ENCODE measurements at regions not wholly inside any gene's neighbourhood (a gene's known extent, or its start where the extent isn't known, plus 50 kb on each side); places are given as distances from the start of the nearest gene placed in this dataset.
A peak's percentile ranks its signal among the peaks of the same experiment; 100 is the strongest.

GRCh38 chr10:78729366-78729765 is 339.4 kb upstream of the ZMIZ1 start:
- no peak overlapping the region for H3K4me3 ChIP-seq (ENCODE audit: low read length in 2 of 2)
- H3K4ac ChIP-seq (ENCODE audit: low read length), result no peak overlapping the region
- no peak overlapping the region for H3K9ac ChIP-seq (ENCODE audit: low read depth, low read length, poor library complexity)
- no peaks in the 10 kb centered on the region for H3K4me1 ChIP-seq (ENCODE audit: control insufficient read depth in 2 of 2, insufficient read depth in 1 of 2, low read depth in 1 of 2, low read length in 2 of 2)
- H3K23ac ChIP-seq (ENCODE audit: low read depth, low read length, poor library complexity), result no peak overlapping the region
- no peak overlapping the region for H3K4me2 ChIP-seq (ENCODE audit: insufficient read depth, low read length, poor library complexity, severe bottlenecking)
- H3K14ac ChIP-seq (ENCODE audit: low read length), result no peak overlapping the region
- no peaks in the 10 kb centered on the region for H3K79me1 ChIP-seq (ENCODE audit: low read depth, low read length)
- H3K9me3 ChIP-seq (replicated peaks in 1 of 2; ENCODE audit: control insufficient read depth in 2 of 2, insufficient read depth in 1 of 2, low read depth in 1 of 2, low read length in 2 of 2), result no peaks in the 10 kb centered on the region
- H3K36me3 ChIP-seq (replicated peaks in 1 of 2; ENCODE audit: control insufficient read depth in 2 of 2, insufficient read depth in 2 of 2, low read length in 2 of 2), result no peaks in the 10 kb centered on the region
- no peak overlapping the region for H3K27ac ChIP-seq (replicated peaks; ENCODE audit: low read length)
- no peak overlapping the region for H4K91ac ChIP-seq (ENCODE audit: low read depth, low read length, poor library complexity)
- no peak overlapping the region for H4K8ac ChIP-seq (ENCODE audit: low read depth, low read length)
- no peak overlapping the region for H2BK120ac ChIP-seq (ENCODE audit: low read depth, low read length)
- no peak overlapping the region for H3K18ac ChIP-seq (ENCODE audit: low read length)
- H3K27me3 ChIP-seq (ENCODE audit: control insufficient read depth in 3 of 3, insufficient read depth in 3 of 3, low read depth in 1 of 3, low read length in 3 of 3), result peaks cover 0 to 18% (median 0%) of the 10 kb centered on the region in 3 experiments
- no peak overlapping the region for H2BK12ac ChIP-seq (ENCODE audit: low read length)
- no peak overlapping the region for H2BK15ac ChIP-seq (ENCODE audit: low read length)
- DNase-seq (ENCODE audit: low spot score), result no peak
- WGBS, 2 donors (ENCODE audit: extremely low coverage in 2 of 2, insufficient read length in 2 of 2, insufficient replicate concordance in 1 of 2), result no CpG with 5 or more reads among the region's 8 CpGs
- H2AK5ac ChIP-seq (ENCODE audit: low read depth, low read length), result no peak overlapping the region
- H2BK5ac ChIP-seq (ENCODE audit: low read length), result no peak overlapping the region
- H2AFZ ChIP-seq (ENCODE audit: low read length), result no peak overlapping the region

- Histone ChIP-seq H3K4me3 (ENCODE audit: low read length in 2 of 2) (no peak overlapping the region), H2AK5ac (ENCODE audit: low read depth, low read length) (no peak overlapping the region), H4K91ac (ENCODE audit: low read depth, low read length, poor library complexity) (no peak overlapping the region), H4K8ac (ENCODE audit: low read depth, low read length) (no peak overlapping the region), H2BK5ac (ENCODE audit: low read length) (no peak overlapping the region), H2BK12ac (ENCODE audit: low read length) (no peak overlapping the region), H3K4ac (ENCODE audit: low read length) (no peak overlapping the region), H3K9ac (ENCODE audit: low read depth, low read length, poor library complexity) (no peak overlapping the region), H3K23ac (ENCODE audit: low read depth, low read length, poor library complexity) (no peak overlapping the region), H3K36me3 (replicated peaks in 1 of 2; ENCODE audit: control insufficient read depth in 2 of 2, insufficient read depth in 2 of 2, low read length in 2 of 2) (no peaks in the 10 kb centered on the region), H3K9me3 (replicated peaks in 1 of 2; ENCODE audit: control insufficient read depth in 2 of 2, insufficient read depth in 1 of 2, low read depth in 1 of 2, low read length in 2 of 2) (no peaks in the 10 kb centered on the region), H2BK15ac (ENCODE audit: low read length) (no peak overlapping the region), H3K4me2 (ENCODE audit: insufficient read depth, low read length, poor library complexity, severe bottlenecking) (no peak overlapping the region), H3K27ac (replicated peaks; ENCODE audit: low read length) (no peak overlapping the region), H2BK120ac (ENCODE audit: low read depth, low read length) (no peak overlapping the region), H3K4me1 (ENCODE audit: control insufficient read depth in 2 of 2, insufficient read depth in 1 of 2, low read depth in 1 of 2, low read length in 2 of 2) (no peaks in the 10 kb centered on the region), H3K14ac (ENCODE audit: low read length) (no peak overlapping the region), H2AFZ (ENCODE audit: low read length) (no peak overlapping the region), H3K79me1 (ENCODE audit: low read depth, low read length) (no peaks in the 10 kb centered on the region), H3K27me3 (ENCODE audit: control insufficient read depth in 3 of 3, insufficient read depth in 3 of 3, low read depth in 1 of 3, low read length in 3 of 3) (peaks cover 0 to 15% (median 0%) of the 10 kb centered on the region in 3 experiments), H3K18ac (ENCODE audit: low read length) (no peak overlapping the region)
- DNase-seq (ENCODE audit: low spot score), result no peak
- no CpG with 5 or more reads among the region's 2 CpGs for WGBS, 2 donors (ENCODE audit: extremely low coverage in 2 of 2, insufficient read length in 2 of 2, insufficient replicate concordance in 1 of 2)
Observed at GRCh38 chr10:78729800-78730199, 339.0 kb upstream of the ZMIZ1 start.

- Histone ChIP-seq H4K91ac (ENCODE audit: low read depth, low read length, poor library complexity) (no peak overlapping the region), H4K8ac (ENCODE audit: low read depth, low read length) (no peak overlapping the region), H3K9me3 (replicated peaks in 1 of 2; ENCODE audit: control insufficient read depth in 2 of 2, insufficient read depth in 1 of 2, low read depth in 1 of 2, low read length in 2 of 2) (no peaks in the 10 kb centered on the region), H3K4me2 (ENCODE audit: insufficient read depth, low read length, poor library complexity, severe bottlenecking) (no peak overlapping the region), H3K23ac (ENCODE audit: low read depth, low read length, poor library complexity) (no peak overlapping the region), H3K4ac (ENCODE audit: low read length) (no peak overlapping the region), H3K36me3 (replicated peaks in 1 of 2; ENCODE audit: control insufficient read depth in 2 of 2, insufficient read depth in 2 of 2, low read length in 2 of 2) (no peaks in the 10 kb centered on the region), H3K79me1 (ENCODE audit: low read depth, low read length) (no peaks in the 10 kb centered on the region), H2BK12ac (ENCODE audit: low read length) (no peak overlapping the region), H2BK120ac (ENCODE audit: low read depth, low read length) (no peak overlapping the region), H3K27ac (replicated peaks; ENCODE audit: low read length) (no peak overlapping the region), H3K9ac (ENCODE audit: low read depth, low read length, poor library complexity) (no peak overlapping the region), H3K4me1 (ENCODE audit: control insufficient read depth in 2 of 2, insufficient read depth in 1 of 2, low read depth in 1 of 2, low read length in 2 of 2) (no peaks in the 10 kb centered on the region), H3K14ac (ENCODE audit: low read length) (no peak overlapping the region), H2AK5ac (ENCODE audit: low read depth, low read length) (no peak overlapping the region), H2BK15ac (ENCODE audit: low read length) (no peak overlapping the region), H3K18ac (ENCODE audit: low read length) (peak overlapping the region; percentile 33), H2BK5ac (ENCODE audit: low read length) (no peak overlapping the region), H3K4me3 (ENCODE audit: low read length in 2 of 2) (no peak overlapping the region), H2AFZ (ENCODE audit: low read length) (no peak overlapping the region), H3K27me3 (ENCODE audit: control insufficient read depth in 3 of 3, insufficient read depth in 3 of 3, low read depth in 1 of 3, low read length in 3 of 3) (peaks cover 0 to 13% (median 0%) of the 10 kb centered on the region in 3 experiments)
- no peak for DNase-seq (ENCODE audit: low spot score)
- WGBS, 2 donors (ENCODE audit: extremely low coverage in 2 of 2, insufficient read length in 2 of 2, insufficient replicate concordance in 1 of 2), result no CpG with 5 or more reads among the region's 8 CpGs
Observed at GRCh38 chr10:78730754-78731153, 338.0 kb upstream of the ZMIZ1 start.

GRCh38 chr10:78731675-78732074 is 337.1 kb upstream of the ZMIZ1 start:
- no peak overlapping the region for H3K23ac ChIP-seq (ENCODE audit: low read depth, low read length, poor library complexity)
- no peak overlapping the region for H3K4ac ChIP-seq (ENCODE audit: low read length)
- no peak overlapping the region for H4K8ac ChIP-seq (ENCODE audit: low read depth, low read length)
- H3K4me1 ChIP-seq (ENCODE audit: control insufficient read depth in 2 of 2, insufficient read depth in 1 of 2, low read depth in 1 of 2, low read length in 2 of 2), result no peaks in the 10 kb centered on the region
- no peak overlapping the region for H2BK15ac ChIP-seq (ENCODE audit: low read length)
- H2AFZ ChIP-seq (ENCODE audit: low read length), result no peak overlapping the region
- DNase-seq (ENCODE audit: low spot score), result no peak
- WGBS, 2 donors (ENCODE audit: extremely low coverage in 2 of 2, insufficient read length in 2 of 2, insufficient replicate concordance in 1 of 2), result no CpG with 5 or more reads among the region's 3 CpGs
- H3K27ac ChIP-seq (replicated peaks; ENCODE audit: low read length), result no peak overlapping the region
- no peaks in the 10 kb centered on the region for H3K79me1 ChIP-seq (ENCODE audit: low read depth, low read length)
- no peak overlapping the region for H2BK12ac ChIP-seq (ENCODE audit: low read length)
- no peak overlapping the region for H2BK120ac ChIP-seq (ENCODE audit: low read depth, low read length)
- no peak overlapping the region for H2BK5ac ChIP-seq (ENCODE audit: low read length)
- no peaks in the 10 kb centered on the region for H3K36me3 ChIP-seq (replicated peaks in 1 of 2; ENCODE audit: control insufficient read depth in 2 of 2, insufficient read depth in 2 of 2, low read length in 2 of 2)
- H3K14ac ChIP-seq (ENCODE audit: low read length), result no peak overlapping the region
- peaks cover 0 to 13% (median 0%) of the 10 kb centered on the region in 3 experiments for H3K27me3 ChIP-seq (ENCODE audit: control insufficient read depth in 3 of 3, insufficient read depth in 3 of 3, low read depth in 1 of 3, low read length in 3 of 3)
- H3K4me3 ChIP-seq (ENCODE audit: low read length in 2 of 2), result no peak overlapping the region
- H3K9me3 ChIP-seq (replicated peaks in 1 of 2; ENCODE audit: control insufficient read depth in 2 of 2, insufficient read depth in 1 of 2, low read depth in 1 of 2, low read length in 2 of 2), result no peaks in the 10 kb centered on the region
- H3K4me2 ChIP-seq (ENCODE audit: insufficient read depth, low read length, poor library complexity, severe bottlenecking), result no peak overlapping the region
- H4K91ac ChIP-seq (ENCODE audit: low read depth, low read length, poor library complexity), result no peak overlapping the region
- peak overlapping the region; percentile 34 for H3K18ac ChIP-seq (ENCODE audit: low read length)
- no peak overlapping the region for H2AK5ac ChIP-seq (ENCODE audit: low read depth, low read length)
- no peak overlapping the region for H3K9ac ChIP-seq (ENCODE audit: low read depth, low read length, poor library complexity)

Data from neuronal stem cell (in vitro differentiated cells).